Astrocyte (in vitro differentiated cells and primary cell): ENCODE measurements at regions not wholly inside any gene's neighbourhood (a gene's known extent, or its start where the extent isn't known, plus 50 kb on each side); places are given as distances from the start of the nearest gene placed in this dataset.

Source experiments
- DNase-seq: peaks from one replicate; pipeline ENCODE4 v3.0.0-alpha.2; 2010; ENCODE audit warnings: low read depth
- FAIRE-seq: peaks from 2 replicates; lab custom pipeline; 2011; peaks lifted over from hg19 to GRCh38; lab: Jason Lieb, UNC
- H2AFZ ChIP-seq: 2 replicates; pipeline ENCODE4 v1.6.0; 2012; ENCODE audit warnings: low read depth, low read length, inconsistent platforms
- H3K27ac ChIP-seq: 2 replicates; pipeline ENCODE4 v1.5.1; 2011; ENCODE audit warnings: low read depth, low read length, inconsistent platforms
- H3K27me3 ChIP-seq: 2 replicates; pipeline ENCODE4 v1.6.0; 2011; ENCODE audit warnings: low read length, inconsistent platforms; ENCODE audit not compliant: insufficient read depth
- H3K36me3 ChIP-seq: 2 replicates; pipeline ENCODE4 v1.5.1; 2011; ENCODE audit warnings: low read length, inconsistent platforms; ENCODE audit not compliant: insufficient read depth
- H3K4me1 ChIP-seq: 2 replicates; pipeline ENCODE4 v1.5.1; 2011; ENCODE audit warnings: low read length, inconsistent platforms; ENCODE audit not compliant: insufficient read depth
- H3K4me2 ChIP-seq: 2 replicates; pipeline ENCODE4 v1.6.0; 2012; ENCODE audit warnings: low read length, inconsistent platforms
- H3K4me3 ChIP-seq: 2 replicates; pipeline ENCODE4 v1.5.1; 2011; ENCODE audit warnings: low read depth, mild to moderate bottlenecking, low read length, inconsistent platforms; ENCODE audit not compliant: insufficient read depth
- H3K79me2 ChIP-seq: 2 replicates; pipeline ENCODE4 v1.6.0; 2012; ENCODE audit warnings: mild to moderate bottlenecking, low read length, inconsistent platforms; ENCODE audit not compliant: insufficient read depth
- H3K9ac ChIP-seq: 2 replicates; pipeline ENCODE4 v1.6.0; 2012; ENCODE audit warnings: mild to moderate bottlenecking, low read length, inconsistent platforms
- H3K9me3 ChIP-seq: 2 replicates; pipeline ENCODE4 v1.5.1; 2012; ENCODE audit warnings: low read depth, mild to moderate bottlenecking, low read length, inconsistent platforms; ENCODE audit not compliant: insufficient read depth
- H4K20me1 ChIP-seq: 2 replicates; pipeline ENCODE4 v1.6.0; 2012; ENCODE audit warnings: low read length, inconsistent platforms; ENCODE audit not compliant: insufficient read depth
- H3K27ac Mint-ChIP-seq: one replicate; pipeline ENCODE4 v1.8.0; 2021; ENCODE audit warnings: mild to moderate bottlenecking, mixed read lengths; ENCODE audit not compliant: unreplicated experiment
- H3K27me3 Mint-ChIP-seq: one replicate; pipeline ENCODE4 v1.8.0; 2021; ENCODE audit warnings: low read depth, mixed read lengths; ENCODE audit not compliant: unreplicated experiment
- H3K36me3 Mint-ChIP-seq: one replicate; pipeline ENCODE4 v1.8.0; 2021; ENCODE audit warnings: low read depth, mixed read lengths; ENCODE audit not compliant: unreplicated experiment
- H3K4me1 Mint-ChIP-seq: one replicate; pipeline ENCODE4 v1.8.0; 2021; ENCODE audit warnings: low read depth, mixed read lengths; ENCODE audit not compliant: unreplicated experiment
- H3K4me3 Mint-ChIP-seq: one replicate; pipeline ENCODE4 v1.8.0; 2021; ENCODE audit warnings: mild to moderate bottlenecking, moderate library complexity, mixed read lengths; ENCODE audit not compliant: unreplicated experiment
- H3K9me3 Mint-ChIP-seq: one replicate; pipeline ENCODE4 v1.8.0; 2021; ENCODE audit warnings: mild to moderate bottlenecking, mixed read lengths; ENCODE audit not compliant: unreplicated experiment
- EZH2 ChIP-seq: IDR thresholded peaks from 2 replicates; pipeline ENCODE4 v1.6.1; 2012; ENCODE audit warnings: mild to moderate bottlenecking, low read length, inconsistent platforms; ENCODE audit not compliant: insufficient read depth
- TF ChIP-seq, protein P1 (sequence below): IDR thresholded peaks from 2 replicates; pipeline ENCODE4 v1.5.1; 2011; ENCODE audit warnings: low read depth, mild to moderate bottlenecking, inconsistent platforms, low read length, moderate library complexity; ENCODE audit not compliant: insufficient read depth

DNA sequence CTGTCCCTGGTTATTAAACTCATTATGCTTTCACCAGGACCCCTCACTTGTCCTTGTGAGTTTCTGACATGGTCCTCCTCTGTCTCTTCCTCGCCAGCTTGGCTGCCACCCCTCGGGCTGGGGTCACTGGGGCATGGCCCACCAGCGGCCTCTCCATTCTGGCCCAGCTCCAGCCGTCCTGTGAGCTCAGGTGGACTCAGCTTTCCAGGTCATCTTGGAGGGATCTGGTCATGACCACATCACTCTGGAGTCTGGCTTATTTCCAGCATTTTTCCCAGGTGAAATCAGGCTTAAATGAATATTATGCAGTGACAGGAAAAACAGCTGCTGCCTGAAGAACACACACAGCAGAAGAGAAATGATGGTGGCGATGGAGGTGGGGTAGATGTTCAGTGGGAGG, 224.5 kb downstream of the ADAMTS15 start:
- H3K4me2 ChIP-seq: peak overlapping the region; percentile 42
- H3K27me3 ChIP-seq: no peaks in the 10 kb centered on the region

DNA sequence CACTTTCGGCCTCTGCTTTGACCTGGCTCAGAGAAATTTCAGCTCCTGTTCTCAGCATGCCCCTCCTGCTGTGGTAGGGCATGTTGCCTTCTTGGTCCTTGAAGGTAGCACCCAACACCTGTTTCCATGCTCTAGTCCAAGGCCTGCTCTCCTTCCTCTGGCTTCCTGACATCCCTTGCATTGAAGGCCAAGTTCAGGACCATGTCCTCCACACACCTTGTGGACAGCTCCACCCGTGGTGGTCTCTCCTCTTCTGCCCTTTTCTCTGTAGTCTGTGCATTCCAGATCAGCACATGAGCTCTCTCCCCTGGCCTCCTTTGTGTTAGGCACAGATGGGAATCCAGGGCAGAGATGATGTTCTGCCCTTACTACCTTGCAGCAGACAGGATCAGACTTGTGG, 225.3 kb downstream of the ADAMTS15 start:
- no peak overlapping the region for H3K27ac ChIP-seq
- H3K4me2 ChIP-seq: no peak overlapping the region
- H3K27me3 ChIP-seq: no peaks in the 10 kb centered on the region
- no peaks in the 10 kb centered on the region for H3K79me2 ChIP-seq
- no peaks in the 10 kb centered on the region for H3K9me3 Mint-ChIP-seq
- peaks cover 51% of the 10 kb centered on the region for H3K4me1 ChIP-seq
- no peaks in the 10 kb centered on the region for H3K36me3 ChIP-seq
- DNase-seq: no peak
- H3K9ac ChIP-seq: no peak overlapping the region
- no peak overlapping the region for H3K4me3 ChIP-seq
- H2AFZ ChIP-seq: no peak overlapping the region
- no peaks in the 10 kb centered on the region for H3K9me3 ChIP-seq
- FAIRE-seq: no peak
- peaks cover 65% of the 10 kb centered on the region for H3K4me1 Mint-ChIP-seq
- H3K27me3 Mint-ChIP-seq: no peaks in the 10 kb centered on the region
- H3K27ac Mint-ChIP-seq: no peak overlapping the region
- no peaks in the 10 kb centered on the region for H3K36me3 Mint-ChIP-seq
- H3K4me3 Mint-ChIP-seq: no peak overlapping the region
- TF ChIP-seq, protein P1, sequence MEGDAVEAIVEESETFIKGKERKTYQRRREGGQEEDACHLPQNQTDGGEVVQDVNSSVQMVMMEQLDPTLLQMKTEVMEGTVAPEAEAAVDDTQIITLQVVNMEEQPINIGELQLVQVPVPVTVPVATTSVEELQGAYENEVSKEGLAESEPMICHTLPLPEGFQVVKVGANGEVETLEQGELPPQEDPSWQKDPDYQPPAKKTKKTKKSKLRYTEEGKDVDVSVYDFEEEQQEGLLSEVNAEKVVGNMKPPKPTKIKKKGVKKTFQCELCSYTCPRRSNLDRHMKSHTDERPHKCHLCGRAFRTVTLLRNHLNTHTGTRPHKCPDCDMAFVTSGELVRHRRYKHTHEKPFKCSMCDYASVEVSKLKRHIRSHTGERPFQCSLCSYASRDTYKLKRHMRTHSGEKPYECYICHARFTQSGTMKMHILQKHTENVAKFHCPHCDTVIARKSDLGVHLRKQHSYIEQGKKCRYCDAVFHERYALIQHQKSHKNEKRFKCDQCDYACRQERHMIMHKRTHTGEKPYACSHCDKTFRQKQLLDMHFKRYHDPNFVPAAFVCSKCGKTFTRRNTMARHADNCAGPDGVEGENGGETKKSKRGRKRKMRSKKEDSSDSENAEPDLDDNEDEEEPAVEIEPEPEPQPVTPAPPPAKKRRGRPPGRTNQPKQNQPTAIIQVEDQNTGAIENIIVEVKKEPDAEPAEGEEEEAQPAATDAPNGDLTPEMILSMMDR: no peak
- no peak for TF ChIP-seq EZH2
- no peaks in the 10 kb centered on the region for H4K20me1 ChIP-seq

More for the DNA sequence above, 224.5 kb downstream of the ADAMTS15 start:
- no peak overlapping the region for H3K4me3 Mint-ChIP-seq
- peak overlapping the region; percentile 87 for H3K27ac Mint-ChIP-seq
- H3K79me2 ChIP-seq: no peaks in the 10 kb centered on the region
- H3K4me1 ChIP-seq: peaks cover 50% of the 10 kb centered on the region
- no peaks in the 10 kb centered on the region for H3K9me3 ChIP-seq
- no peak for TF ChIP-seq EZH2
- TF ChIP-seq, protein P1: no peak
- peak; percentile 52 for DNase-seq
- H3K4me1 Mint-ChIP-seq: peaks cover 60% of the 10 kb centered on the region
- H3K9ac ChIP-seq: peak overlapping the region; percentile 55
- no peaks in the 10 kb centered on the region for H4K20me1 ChIP-seq
- no peaks in the 10 kb centered on the region for H3K9me3 Mint-ChIP-seq
- peak overlapping the region; percentile 77 for H3K27ac ChIP-seq
- FAIRE-seq: no peak
- no peaks in the 10 kb centered on the region for H3K36me3 Mint-ChIP-seq
- no peaks in the 10 kb centered on the region for H3K27me3 Mint-ChIP-seq
- no peak overlapping the region for H2AFZ ChIP-seq
- H3K4me3 ChIP-seq: no peak overlapping the region
- H3K36me3 ChIP-seq: no peaks in the 10 kb centered on the region

DNA sequence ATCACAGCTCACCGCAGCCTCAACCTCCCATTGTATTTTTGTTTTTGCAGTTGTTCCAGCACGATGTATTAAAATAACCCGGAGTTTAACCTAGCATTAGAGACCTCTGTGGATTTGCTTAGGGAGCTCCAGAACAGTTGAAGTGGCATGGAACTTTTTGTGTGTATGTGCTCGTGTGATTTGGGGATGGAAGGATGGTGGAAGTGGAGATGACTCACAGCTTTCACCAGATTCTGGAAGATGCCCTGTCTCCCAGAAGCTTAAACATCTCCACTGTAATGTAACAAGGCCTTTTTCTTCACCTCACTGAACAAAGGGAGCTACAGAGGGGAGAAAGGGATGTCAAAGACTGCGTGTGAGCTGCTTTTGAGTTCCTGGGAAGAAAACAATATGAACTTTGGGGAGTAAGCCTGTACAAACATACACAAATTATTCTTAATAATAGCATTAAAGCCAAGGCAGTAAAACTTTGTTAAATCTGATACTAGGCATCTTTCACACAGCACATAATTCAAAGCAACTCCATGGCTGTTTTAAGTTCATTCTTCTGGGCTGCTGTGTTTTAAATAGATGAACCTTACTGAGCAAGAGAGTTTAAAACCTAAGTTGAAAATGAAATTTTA, 226.4 kb downstream of the ADAMTS15 start:
- Histone ChIP-seq H3K4me3 (no peak overlapping the region), H3K27ac (peak overlapping the region; percentile 63), H3K36me3 (no peaks in the 10 kb centered on the region), H3K9ac (peak overlapping the region; percentile 44), H3K9me3 (peaks cover 8% of the 10 kb centered on the region), H3K4me1 (peaks cover 51% of the 10 kb centered on the region), H3K27me3 (no peaks in the 10 kb centered on the region), H3K4me2 (peak overlapping the region; percentile 33), H2AFZ (peak overlapping the region; percentile 44), H4K20me1 (no peaks in the 10 kb centered on the region), H3K79me2 (no peaks in the 10 kb centered on the region)
- no peak overlapping the region for H3K4me3 Mint-ChIP-seq
- peaks cover 6% of the 10 kb centered on the region for H3K9me3 Mint-ChIP-seq
- no peaks in the 10 kb centered on the region for H3K27me3 Mint-ChIP-seq
- H3K36me3 Mint-ChIP-seq: peaks cover 3% of the 10 kb centered on the region
- peak; percentile 32 for DNase-seq
- peak; percentile 86 for FAIRE-seq
- H3K4me1 Mint-ChIP-seq: peaks cover 65% of the 10 kb centered on the region
- no peak for TF ChIP-seq EZH2
- TF ChIP-seq, protein P1: no peak
- H3K27ac Mint-ChIP-seq: peak overlapping the region; percentile 99
